HEK293 (cell line): ENCODE measurements at regions not wholly inside any gene's neighbourhood (a gene's known extent, or its start where the extent isn't known, plus 50 kb on each side); places are given as distances from the start of the nearest gene placed in this dataset.

Experiments used
- CTCF ChIA-PET: fragments of 350-600 bp; formaldehyde crosslinking; extraction: SDS; loops from one replicate; lab custom pipeline; 2021; ENCODE audit warnings: antibody characterized with exemption; lab: Yijun Ruan, JAX
- POLR2A ChIA-PET: fragments of 300-600 bp; formaldehyde crosslinking; extraction: SDS; loops from one replicate; lab custom pipeline; 2020; ENCODE audit warnings: antibody characterized with exemption, inconsistent platforms; lab: Yijun Ruan, JAX
- H3K27ac ChIP-seq: fragments of 200-500 bp; sonication (Bioruptor generic); 2 replicates; pipeline ENCODE4 v1.5.1; 2014; ENCODE audit warnings: low read depth, low read length, control low read depth, inconsistent platforms; ENCODE audit errors: extremely low read depth
- H3K36me3 ChIP-seq, 2 experiments: fragments of 200-500 bp in 1 of 2; sonication (Bioruptor generic) in 1 of 2; 1 replicate in 1 of 2; 2 replicates in 1 of 2; pipeline ENCODE4 v1.5.1; 2014 to 2017; ENCODE audit warnings: inconsistent platforms in 2 of 2, low read length in 2 of 2; ENCODE audit not compliant: control insufficient read depth in 2 of 2, insufficient read depth in 1 of 2
- H3K4me1 ChIP-seq: fragments of 200-500 bp; sonication (Bioruptor generic); 2 replicates; pipeline ENCODE4 v1.5.1; 2014; ENCODE audit warnings: mild to moderate bottlenecking, low read length, inconsistent platforms; ENCODE audit not compliant: control insufficient read depth, insufficient read depth
- H3K4me3 ChIP-seq: 2 replicates; pipeline ENCODE4 v1.5.1; 2011; ENCODE audit warnings: low read depth, mild to moderate bottlenecking, control low read depth, low read length, moderate library complexity
- H3K9me3 ChIP-seq: fragments of 200-500 bp; sonication (Bioruptor generic); 2 replicates; pipeline ENCODE4 v1.5.1; 2014; ENCODE audit warnings: low read depth, low read length, inconsistent platforms; ENCODE audit not compliant: control insufficient read depth, insufficient read depth
- HOXA7 ChIP-seq: sonication (generic); formaldehyde crosslinking; IDR thresholded peaks from 2 replicates; pipeline ENCODE4 v1.8.1; 2022; ENCODE audit warnings: missing genetic modification reagents, borderline replicate concordance
- SP3 ChIP-seq: fragments of 450-650 bp; formaldehyde crosslinking; IDR thresholded peaks from 2 replicates; pipeline ENCODE4 v1.5.1; 2016; ENCODE audit warnings: missing biosample characterization, missing genetic modification characterization
- ZFP69B ChIP-seq: fragments of 450-650 bp; formaldehyde crosslinking; IDR thresholded peaks from 2 replicates; pipeline ENCODE4 v1.5.1; 2016; ENCODE audit warnings: missing biosample characterization, missing genetic modification characterization
- ZNF10 ChIP-seq: fragments of 450-650 bp; formaldehyde crosslinking; IDR thresholded peaks from 2 replicates; pipeline ENCODE4 v1.5.1; 2017; ENCODE audit warnings: missing biosample characterization, missing genetic modification characterization
- ZNF132 ChIP-seq: fragments of 450-650 bp; formaldehyde crosslinking; IDR thresholded peaks from 2 replicates; pipeline ENCODE4 v1.5.1; 2017; ENCODE audit warnings: missing biosample characterization, missing genetic modification characterization, borderline replicate concordance
- ZNF140 ChIP-seq: fragments of 450-650 bp; formaldehyde crosslinking; IDR thresholded peaks from 2 replicates; pipeline ENCODE4 v1.5.1; 2016; ENCODE audit warnings: missing biosample characterization, missing genetic modification characterization
- ZNF16 ChIP-seq: fragments of 450-650 bp; formaldehyde crosslinking; IDR thresholded peaks from 2 replicates; pipeline ENCODE4 v1.5.1; 2016; ENCODE audit warnings: low read depth, missing biosample characterization, missing genetic modification characterization
- ZNF248 ChIP-seq: fragments of 450-650 bp; formaldehyde crosslinking; IDR thresholded peaks from 2 replicates; pipeline ENCODE4 v1.5.1; 2017; ENCODE audit warnings: missing biosample characterization, missing genetic modification characterization
- ZNF350 ChIP-seq: fragments of 450-650 bp; formaldehyde crosslinking; IDR thresholded peaks from 2 replicates; pipeline ENCODE4 v1.5.0; 2017; ENCODE audit warnings: missing biosample characterization, mild to moderate bottlenecking, missing genetic modification characterization
- ZNF354C ChIP-seq: fragments of 450-650 bp; formaldehyde crosslinking; IDR thresholded peaks from 2 replicates; pipeline ENCODE4 v1.5.1; 2016; ENCODE audit warnings: missing biosample characterization, missing genetic modification characterization, low read depth, borderline replicate concordance
- ZNF544 ChIP-seq: fragments of 450-650 bp; formaldehyde crosslinking; IDR thresholded peaks from 2 replicates; pipeline ENCODE4 v1.5.0; 2017; ENCODE audit warnings: missing biosample characterization, missing genetic modification characterization
- ZNF621 ChIP-seq: fragments of 450-650 bp; formaldehyde crosslinking; IDR thresholded peaks from 2 replicates; pipeline ENCODE4 v1.5.1; 2017; ENCODE audit warnings: missing biosample characterization, missing genetic modification characterization
- ZSCAN16 ChIP-seq: fragments of 450-650 bp; formaldehyde crosslinking; IDR thresholded peaks from 2 replicates; pipeline ENCODE4 v1.5.1; 2016; ENCODE audit warnings: missing biosample characterization, missing genetic modification characterization
- ZSCAN30 ChIP-seq: fragments of 450-650 bp; IDR thresholded peaks from 2 replicates; pipeline ENCODE4 v1.5.1; 2018; ENCODE audit warnings: missing biosample characterization, mild to moderate bottlenecking, missing genetic modification characterization, moderate library complexity
- TF ChIP-seq, protein P1 (sequence below): fragments of 450-650 bp; formaldehyde crosslinking; IDR thresholded peaks from 2 replicates; pipeline ENCODE4 v1.5.1; 2016; ENCODE audit warnings: missing biosample characterization, missing genetic modification characterization
- TF ChIP-seq, protein P2 (sequence below): fragments of 450-650 bp; formaldehyde crosslinking; IDR thresholded peaks from 2 replicates; pipeline ENCODE4 v1.5.1; 2016; ENCODE audit warnings: missing biosample characterization, missing genetic modification characterization
- TF ChIP-seq, protein P3 (sequence below): fragments of 450-650 bp; formaldehyde crosslinking; IDR thresholded peaks from 2 replicates; pipeline ENCODE4 v1.5.1; 2016; ENCODE audit warnings: missing biosample characterization, missing genetic modification characterization
- TF ChIP-seq, protein P4 (sequence below): fragments of 450-650 bp; formaldehyde crosslinking; IDR thresholded peaks from 2 replicates; pipeline ENCODE4 v1.5.1; 2016; ENCODE audit warnings: missing biosample characterization, missing genetic modification characterization

DNA sequence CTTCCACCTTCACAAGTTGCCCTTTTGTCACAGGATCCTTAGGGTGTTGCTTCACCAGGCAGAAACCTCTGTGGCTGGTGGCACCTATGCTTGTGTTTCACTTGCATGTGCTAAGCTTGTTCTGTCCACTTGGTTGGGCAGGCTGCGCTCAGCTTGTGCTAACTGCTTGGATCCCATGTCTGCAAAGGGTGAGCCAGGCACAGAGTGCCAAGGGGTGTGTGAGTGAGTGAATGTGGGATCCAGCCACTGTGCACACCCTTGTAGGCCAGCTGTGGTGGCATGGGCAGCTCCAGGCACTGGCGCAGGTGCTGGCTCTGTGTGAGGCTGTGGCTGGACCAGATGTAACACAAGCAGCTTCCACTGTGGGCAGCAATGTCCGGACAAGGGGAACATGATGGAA lies 728.7 kb upstream of the ROBO1 start:
- Histone ChIP-seq H3K4me3 (no peak overlapping the region), H3K4me1 (no peaks in the 10 kb centered on the region), H3K9me3 (no peaks in the 10 kb centered on the region), H3K36me3 (no peaks in the 10 kb centered on the region), H3K27ac (no peak overlapping the region)
- CTCF ChIA-PET = no interaction called here
- TF ChIP-seq ZNF132 (tag by site-specific recombination) (no peak), ZNF354C (tag by site-specific recombination) (no peak), ZNF248 (no peak), ZSCAN30 (no peak), ZNF350 (tag by site-specific recombination) (no peak), SP3 (tag by site-specific recombination) (no peak), ZSCAN16 (tag by site-specific recombination) (no peak), ZNF621 (no peak), ZNF140 (tag by site-specific recombination) (no peak), ZFP69B (tag by site-specific recombination) (no peak)
- TF ChIP-seq, protein P1, sequence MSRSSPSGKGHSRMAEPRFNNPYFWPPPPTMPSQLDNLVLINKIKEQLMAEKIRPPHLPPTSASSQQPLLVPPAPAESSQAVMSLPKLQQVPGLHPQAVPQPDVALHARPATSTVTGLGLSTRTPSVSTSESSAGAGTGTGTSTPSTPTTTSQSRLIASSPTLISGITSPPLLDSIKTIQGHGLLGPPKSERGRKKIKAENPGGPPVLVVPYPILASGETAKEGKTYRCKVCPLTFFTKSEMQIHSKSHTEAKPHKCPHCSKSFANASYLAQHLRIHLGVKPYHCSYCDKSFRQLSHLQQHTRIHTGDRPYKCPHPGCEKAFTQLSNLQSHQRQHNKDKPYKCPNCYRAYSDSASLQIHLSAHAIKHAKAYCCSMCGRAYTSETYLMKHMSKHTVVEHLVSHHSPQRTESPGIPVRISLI (tag by site-specific recombination) = no peak
- TF ChIP-seq, protein P2, sequence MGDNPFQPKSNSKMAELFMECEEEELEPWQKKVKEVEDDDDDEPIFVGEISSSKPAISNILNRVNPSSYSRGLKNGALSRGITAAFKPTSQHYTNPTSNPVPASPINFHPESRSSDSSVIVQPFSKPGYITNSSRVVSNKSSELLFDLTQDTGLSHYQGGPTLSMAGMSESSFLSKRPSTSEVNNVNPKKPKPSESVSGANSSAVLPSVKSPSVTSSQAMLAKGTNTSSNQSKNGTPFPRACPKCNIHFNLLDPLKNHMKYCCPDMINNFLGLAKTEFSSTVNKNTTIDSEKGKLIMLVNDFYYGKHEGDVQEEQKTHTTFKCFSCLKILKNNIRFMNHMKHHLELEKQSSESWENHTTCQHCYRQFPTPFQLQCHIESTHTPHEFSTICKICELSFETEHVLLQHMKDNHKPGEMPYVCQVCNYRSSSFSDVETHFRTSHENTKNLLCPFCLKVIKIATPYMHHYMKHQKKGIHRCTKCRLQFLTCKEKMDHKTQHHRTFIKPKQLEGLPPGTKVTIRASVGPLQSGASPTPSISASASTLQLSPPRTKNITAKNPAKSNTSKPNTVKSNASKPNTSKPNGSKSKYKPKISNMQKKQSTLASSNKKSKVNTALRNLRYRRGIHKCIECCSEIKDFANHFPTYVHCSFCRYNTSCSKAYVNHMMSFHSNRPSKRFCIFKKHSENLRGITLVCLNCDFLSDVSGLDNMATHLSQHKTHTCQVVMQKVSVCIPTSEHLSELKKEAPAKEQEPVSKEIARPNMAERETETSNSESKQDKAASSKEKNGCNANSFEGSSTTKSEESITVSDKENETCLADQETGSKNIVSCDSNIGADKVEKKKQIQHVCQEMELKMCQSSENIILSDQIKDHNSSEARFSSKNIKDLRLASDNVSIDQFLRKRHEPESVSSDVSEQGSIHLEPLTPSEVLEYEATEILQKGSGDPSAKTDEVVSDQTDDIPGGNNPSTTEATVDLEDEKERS (tag by site-specific recombination) = no peak
- TF ChIP-seq, protein P3, sequence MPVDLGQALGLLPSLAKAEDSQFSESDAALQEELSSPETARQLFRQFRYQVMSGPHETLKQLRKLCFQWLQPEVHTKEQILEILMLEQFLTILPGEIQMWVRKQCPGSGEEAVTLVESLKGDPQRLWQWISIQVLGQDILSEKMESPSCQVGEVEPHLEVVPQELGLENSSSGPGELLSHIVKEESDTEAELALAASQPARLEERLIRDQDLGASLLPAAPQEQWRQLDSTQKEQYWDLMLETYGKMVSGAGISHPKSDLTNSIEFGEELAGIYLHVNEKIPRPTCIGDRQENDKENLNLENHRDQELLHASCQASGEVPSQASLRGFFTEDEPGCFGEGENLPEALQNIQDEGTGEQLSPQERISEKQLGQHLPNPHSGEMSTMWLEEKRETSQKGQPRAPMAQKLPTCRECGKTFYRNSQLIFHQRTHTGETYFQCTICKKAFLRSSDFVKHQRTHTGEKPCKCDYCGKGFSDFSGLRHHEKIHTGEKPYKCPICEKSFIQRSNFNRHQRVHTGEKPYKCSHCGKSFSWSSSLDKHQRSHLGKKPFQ (tag by site-specific recombination) = no peak
- TF ChIP-seq, protein P4, sequence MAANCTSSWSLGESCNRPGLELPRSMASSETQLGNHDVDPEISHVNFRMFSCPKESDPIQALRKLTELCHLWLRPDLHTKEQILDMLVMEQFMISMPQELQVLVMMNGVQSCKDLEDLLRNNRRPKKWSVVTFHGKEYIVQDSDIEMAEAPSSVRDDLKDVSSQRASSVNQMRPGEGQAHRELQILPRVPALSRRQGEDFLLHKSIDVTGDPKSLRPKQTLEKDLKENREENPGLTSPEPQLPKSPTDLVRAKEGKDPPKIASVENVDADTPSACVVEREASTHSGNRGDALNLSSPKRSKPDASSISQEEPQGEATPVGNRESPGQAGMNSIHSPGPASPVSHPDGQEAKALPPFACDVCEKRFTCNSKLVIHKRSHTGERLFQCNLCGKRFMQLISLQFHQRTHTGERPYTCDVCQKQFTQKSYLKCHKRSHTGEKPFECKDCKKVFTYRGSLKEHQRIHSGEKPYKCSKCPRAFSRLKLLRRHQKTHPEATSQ (tag by site-specific recombination) = no peak
- POLR2A ChIA-PET = no interaction called here

DNA sequence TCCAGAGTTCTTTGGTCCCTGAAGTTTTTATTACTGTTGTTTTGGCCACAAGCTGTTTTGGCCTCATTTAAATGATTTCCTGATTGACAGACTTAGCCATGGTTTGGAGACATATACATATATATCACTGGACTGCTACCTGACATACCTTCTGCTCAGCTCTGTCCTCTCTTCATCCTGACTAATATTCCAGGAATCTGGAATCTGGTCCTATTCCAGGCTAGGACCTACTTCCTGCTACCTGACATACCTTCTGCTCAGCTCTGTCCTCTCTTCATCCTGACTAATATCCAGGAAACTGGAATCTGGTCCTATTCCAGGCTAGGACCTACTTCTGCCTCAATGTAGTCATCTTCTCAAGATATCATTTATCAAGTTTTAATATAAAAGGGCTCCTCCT lies 724.4 kb upstream of the ROBO1 start:
- Histone ChIP-seq H3K36me3 (no peaks in the 10 kb centered on the region), H3K9me3 (no peaks in the 10 kb centered on the region), H3K4me3 (no peak overlapping the region), H3K27ac (no peak overlapping the region), H3K4me1 (no peaks in the 10 kb centered on the region)
- POLR2A ChIA-PET = no interaction called here
- TF ChIP-seq ZNF544 (no peak), ZNF16 (tag by site-specific recombination) (no peak), ZNF10 (tag by site-specific recombination) (no peak), HOXA7 (no peak)
- TF ChIP-seq, all 188 proteins: peak for 0
- CTCF ChIA-PET = no interaction called here
